ENCODE measurements at regions not wholly inside any gene's neighbourhood (a gene's known extent, or its start where the extent isn't known, plus 50 kb on each side); places are given as distances from the start of the nearest gene placed in this dataset.
A peak's percentile ranks its signal among the peaks of the same experiment; 100 is the strongest.

GRCh38 chr2:220129391-220129790 lies 502.0 kb downstream of the SLC4A3 start:
- DNase-seq (ENCODE audit: extremely low read depth, low read depth) = no peak

GRCh38 chr2:220134756-220135534 lies 507.5 kb downstream of the SLC4A3 start:
- H3K4me3 ChIP-seq (replicated peaks; ENCODE audit: low read depth, low read length) = no peak overlapping the region
- DNase-seq (ENCODE audit: extremely low read depth, low read depth) = no peak
- TF ChIP-seq CTCF (IDR thresholded peaks at IDR 0.05; ENCODE audit: low read depth, low read length, missing control alignments) = no peak

More at GRCh38 chr2:220129391-220129790, 502.0 kb downstream of the SLC4A3 start:
- no peak overlapping the region for H3K4me3 ChIP-seq (replicated peaks; ENCODE audit: low read depth, low read length)
- TF ChIP-seq CTCF (IDR thresholded peaks at IDR 0.05; ENCODE audit: low read depth, low read length, missing control alignments) = no peak

GRCh38 chr2:220143336-220143735 lies 515.9 kb downstream of the SLC4A3 start:
- peak; percentile 37 for DNase-seq (ENCODE audit: extremely low read depth, low read depth)
- no peak for TF ChIP-seq CTCF (IDR thresholded peaks at IDR 0.05; ENCODE audit: low read depth, low read length, missing control alignments)
- H3K4me3 ChIP-seq (replicated peaks; ENCODE audit: low read depth, low read length) = no peak overlapping the region

GRCh38 chr2:220144411-220144810 lies 517.0 kb downstream of the SLC4A3 start:
- no peak overlapping the region for H3K4me3 ChIP-seq (replicated peaks; ENCODE audit: low read depth, low read length)
- no peak for TF ChIP-seq CTCF (IDR thresholded peaks at IDR 0.05; ENCODE audit: low read depth, low read length, missing control alignments)
- DNase-seq (ENCODE audit: extremely low read depth, low read depth) = no peak

- no peak for DNase-seq (ENCODE audit: extremely low read depth, low read depth)
- no peak overlapping the region for H3K4me3 ChIP-seq (replicated peaks; ENCODE audit: low read depth, low read length)
Observed at GRCh38 chr2:220147161-220148038, 520.0 kb downstream of the SLC4A3 start.

More at GRCh38 chr2:220147161-220148038, 520.0 kb downstream of the SLC4A3 start:
- TF ChIP-seq CTCF (IDR thresholded peaks at IDR 0.05; ENCODE audit: low read depth, low read length, missing control alignments) = no peak

All from HFF-Myc (cell line).